ENCODE measurements at regions not wholly inside any gene's neighbourhood (a gene's known extent, or its start where the extent isn't known, plus 50 kb on each side); places are given as distances from the start of the nearest gene placed in this dataset.

- TF ChIP-seq POLR2A (IDR thresholded peaks at IDR 0.05) (no peak), POLR2AphosphoS5 (IDR thresholded peaks at IDR 0.05) (no peak), EP300 (IDR thresholded peaks at IDR 0.05) (no peak)
- TF ChIP-seq, protein P1, sequence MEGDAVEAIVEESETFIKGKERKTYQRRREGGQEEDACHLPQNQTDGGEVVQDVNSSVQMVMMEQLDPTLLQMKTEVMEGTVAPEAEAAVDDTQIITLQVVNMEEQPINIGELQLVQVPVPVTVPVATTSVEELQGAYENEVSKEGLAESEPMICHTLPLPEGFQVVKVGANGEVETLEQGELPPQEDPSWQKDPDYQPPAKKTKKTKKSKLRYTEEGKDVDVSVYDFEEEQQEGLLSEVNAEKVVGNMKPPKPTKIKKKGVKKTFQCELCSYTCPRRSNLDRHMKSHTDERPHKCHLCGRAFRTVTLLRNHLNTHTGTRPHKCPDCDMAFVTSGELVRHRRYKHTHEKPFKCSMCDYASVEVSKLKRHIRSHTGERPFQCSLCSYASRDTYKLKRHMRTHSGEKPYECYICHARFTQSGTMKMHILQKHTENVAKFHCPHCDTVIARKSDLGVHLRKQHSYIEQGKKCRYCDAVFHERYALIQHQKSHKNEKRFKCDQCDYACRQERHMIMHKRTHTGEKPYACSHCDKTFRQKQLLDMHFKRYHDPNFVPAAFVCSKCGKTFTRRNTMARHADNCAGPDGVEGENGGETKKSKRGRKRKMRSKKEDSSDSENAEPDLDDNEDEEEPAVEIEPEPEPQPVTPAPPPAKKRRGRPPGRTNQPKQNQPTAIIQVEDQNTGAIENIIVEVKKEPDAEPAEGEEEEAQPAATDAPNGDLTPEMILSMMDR (IDR thresholded peaks at IDR 0.05), result no peak
Observed at GRCh38 chr16:60463986-60464385, 1572.3 kb downstream of the CDH8 start.

Measured in stomach (tissue), 4 donors.